Karpas-422 (cell line): ENCODE measurements at regions not wholly inside any gene's neighbourhood (a gene's known extent, or its start where the extent isn't known, plus 50 kb on each side); places are given as distances from the start of the nearest gene placed in this dataset.

Experiments used
- DNase-seq: peaks from one replicate; pipeline ENCODE4 v3.0.0-alpha.2; 2015
- H2AFZ ChIP-seq: fragments of 200-600 bp; sonication (generic); 2 replicates; pipeline ENCODE4 v1.6.1; 2014; ENCODE audit warnings: antibody characterized with exemption, low read length, mixed read lengths
- H3K27ac ChIP-seq: fragments of 200-600 bp; sonication (generic); 2 replicates; pipeline ENCODE4 v1.5.1; 2014; ENCODE audit warnings: mild to moderate bottlenecking, low read length, moderate library complexity
- H3K27me3 ChIP-seq: fragments of 200-600 bp; sonication (generic); 2 replicates; pipeline ENCODE4 v1.6.1; 2014; ENCODE audit warnings: low read length, mixed read lengths
- H3K36me3 ChIP-seq: fragments of 200-600 bp; sonication (generic); 2 replicates; pipeline ENCODE4 v1.6.1; 2014; ENCODE audit warnings: low read length, mixed read lengths; ENCODE audit not compliant: insufficient read depth
- H3K4me1 ChIP-seq: fragments of 200-600 bp; sonication (generic); 2 replicates; pipeline ENCODE4 v1.6.1; 2014; ENCODE audit warnings: mild to moderate bottlenecking, low read length, mixed read lengths
- H3K4me2 ChIP-seq: fragments of 200-600 bp; sonication (generic); 2 replicates; pipeline ENCODE4 v1.6.1; 2014; ENCODE audit warnings: low read length, low read depth, mild to moderate bottlenecking; ENCODE audit not compliant: poor library complexity, severe bottlenecking
- H3K4me3 ChIP-seq: fragments of 200-600 bp; sonication (generic); 2 replicates; pipeline ENCODE4 v1.5.1; 2014; ENCODE audit warnings: mild to moderate bottlenecking, antibody characterized with exemption, low read length, mixed read lengths
- H3K79me2 ChIP-seq: fragments of 200-600 bp; sonication (generic); 2 replicates; pipeline ENCODE4 v1.6.1; 2014; ENCODE audit warnings: mild to moderate bottlenecking, low read length, mixed read lengths
- H3K9ac ChIP-seq: fragments of 200-600 bp; sonication (generic); 2 replicates; pipeline ENCODE4 v1.6.0; 2014; ENCODE audit warnings: low read length
- H3K9me2 ChIP-seq: fragments of 200-600 bp; sonication (generic), shearing (Covaris generic); replicated peaks from 2 replicates; pipeline ENCODE4 v1.6.0; 2014; ENCODE audit warnings: mild to moderate bottlenecking, low read length, moderate library complexity; ENCODE audit not compliant: insufficient read depth
- H3K9me3 ChIP-seq: fragments of 300-700, 200-600 bp; sonication (generic); 2 replicates; pipeline ENCODE4 v1.6.1; 2014; ENCODE audit warnings: low read length, mixed read lengths
- H4K20me1 ChIP-seq: fragments of 200-600 bp; sonication (generic); 2 replicates; pipeline ENCODE4 v1.6.1; 2014; ENCODE audit warnings: mild to moderate bottlenecking, antibody characterized with exemption, low read length, low read depth; ENCODE audit not compliant: insufficient read depth

- H3K79me2 ChIP-seq, result no peaks in the 10 kb centered on the region
- no peak overlapping the region for H3K4me2 ChIP-seq
- H3K9me3 ChIP-seq, result peaks cover 8% of the 10 kb centered on the region; the same call in 1 of the 2 replicates
- no peak overlapping the region for H3K27ac ChIP-seq
- no peak overlapping the region for H2AFZ ChIP-seq
- no peak overlapping the region for H3K9ac ChIP-seq
- H3K36me3 ChIP-seq, result no peaks in the 10 kb centered on the region
- 0 out of 2 replicates have a peak, but pooled peaks cover 2% of the 10 kb centered on the region for H3K4me1 ChIP-seq
- DNase-seq, result no peak
- H3K27me3 ChIP-seq, result no peaks in the 10 kb centered on the region
- no peaks in the 10 kb centered on the region for H4K20me1 ChIP-seq
- H3K9me2 ChIP-seq, result no peaks in the 10 kb centered on the region
- H3K4me3 ChIP-seq, result no peak overlapping the region
Observed at GRCh38 chr3:10635446-10636076, 130.2 kb upstream of the ATP2B2 start.

- Histone ChIP-seq H3K27me3 (no peaks in the 10 kb centered on the region), H2AFZ (no peak overlapping the region), H3K9me3 (peaks cover 8% of the 10 kb centered on the region; the same call in 1 of the 2 replicates), H3K79me2 (no peaks in the 10 kb centered on the region), H3K4me3 (no peak overlapping the region), H3K4me1 (0 out of 2 replicates have a peak, but pooled peaks cover 2% of the 10 kb centered on the region), H3K27ac (no peak overlapping the region), H3K9ac (no peak overlapping the region), H3K36me3 (no peaks in the 10 kb centered on the region), H3K9me2 (no peaks in the 10 kb centered on the region), H3K4me2 (no peak overlapping the region), H4K20me1 (no peaks in the 10 kb centered on the region)
- DNase-seq, result no peak
Observed at GRCh38 chr3:10637342-10637741, 132.0 kb upstream of the ATP2B2 start.

GRCh38 chr3:10638466-10638865 lies 133.1 kb upstream of the ATP2B2 start:
- no peaks in the 10 kb centered on the region for H3K27me3 ChIP-seq
- H3K9me3 ChIP-seq, result peaks cover 8% of the 10 kb centered on the region; the same call in 1 of the 2 replicates
- H3K36me3 ChIP-seq, result no peaks in the 10 kb centered on the region
- no peak for DNase-seq
- H3K27ac ChIP-seq, result no peak overlapping the region
- no peak overlapping the region for H2AFZ ChIP-seq
- H4K20me1 ChIP-seq, result no peaks in the 10 kb centered on the region
- H3K4me1 ChIP-seq, result peaks cover 4% of the 10 kb centered on the region; the same call in 1 of the 2 replicates
- no peak overlapping the region for H3K4me2 ChIP-seq
- H3K79me2 ChIP-seq, result no peaks in the 10 kb centered on the region
- no peak overlapping the region for H3K9ac ChIP-seq
- H3K4me3 ChIP-seq, result no peak overlapping the region
- no peaks in the 10 kb centered on the region for H3K9me2 ChIP-seq

- no peak for DNase-seq
- no peaks in the 10 kb centered on the region for H3K36me3 ChIP-seq
- H3K9me2 ChIP-seq, result no peaks in the 10 kb centered on the region
- no peak overlapping the region for H2AFZ ChIP-seq
- no peak overlapping the region for H3K4me2 ChIP-seq
- H3K27me3 ChIP-seq, result no peaks in the 10 kb centered on the region; the same call in 1 of the 2 replicates
- H3K9ac ChIP-seq, result no peak overlapping the region
- H4K20me1 ChIP-seq, result no peaks in the 10 kb centered on the region
- peaks cover 8% of the 10 kb centered on the region; the same call in 1 of the 2 replicates for H3K9me3 ChIP-seq
- peaks cover 9% of the 10 kb centered on the region for H3K4me1 ChIP-seq
- H3K79me2 ChIP-seq, result no peaks in the 10 kb centered on the region
- H3K4me3 ChIP-seq, result no peak overlapping the region
- H3K27ac ChIP-seq, result no peak overlapping the region
Observed at GRCh38 chr3:10641760-10642159, 136.4 kb upstream of the ATP2B2 start.

GRCh38 chr3:10644189-10644588 lies 138.8 kb upstream of the ATP2B2 start:
- H2AFZ ChIP-seq, result no peak overlapping the region
- no peak overlapping the region for H3K4me2 ChIP-seq
- no peaks in the 10 kb centered on the region for H3K36me3 ChIP-seq
- no peak overlapping the region for H3K9ac ChIP-seq
- H3K79me2 ChIP-seq, result no peaks in the 10 kb centered on the region
- no peak overlapping the region for H3K4me3 ChIP-seq
- no peaks in the 10 kb centered on the region for H3K9me3 ChIP-seq
- H4K20me1 ChIP-seq, result no peaks in the 10 kb centered on the region
- H3K27ac ChIP-seq, result no peak overlapping the region
- H3K4me1 ChIP-seq, result peaks cover 9% of the 10 kb centered on the region
- H3K27me3 ChIP-seq, result no peaks in the 10 kb centered on the region; the same call in 1 of the 2 replicates
- DNase-seq, result no peak
- no peaks in the 10 kb centered on the region for H3K9me2 ChIP-seq

GRCh38 chr3:10645800-10646199 lies 140.4 kb upstream of the ATP2B2 start:
- Histone ChIP-seq H3K36me3 (no peaks in the 10 kb centered on the region), H3K4me3 (no peak overlapping the region), H3K27me3 (no peaks in the 10 kb centered on the region; the same call in 1 of the 2 replicates), H3K79me2 (no peaks in the 10 kb centered on the region), H4K20me1 (no peaks in the 10 kb centered on the region), H3K9me3 (no peaks in the 10 kb centered on the region), H3K4me1 (peaks cover 9% of the 10 kb centered on the region), H3K27ac (no peak overlapping the region), H3K9ac (no peak overlapping the region), H2AFZ (no peak overlapping the region), H3K9me2 (no peaks in the 10 kb centered on the region), H3K4me2 (no peak overlapping the region)
- no peak for DNase-seq

DNA sequence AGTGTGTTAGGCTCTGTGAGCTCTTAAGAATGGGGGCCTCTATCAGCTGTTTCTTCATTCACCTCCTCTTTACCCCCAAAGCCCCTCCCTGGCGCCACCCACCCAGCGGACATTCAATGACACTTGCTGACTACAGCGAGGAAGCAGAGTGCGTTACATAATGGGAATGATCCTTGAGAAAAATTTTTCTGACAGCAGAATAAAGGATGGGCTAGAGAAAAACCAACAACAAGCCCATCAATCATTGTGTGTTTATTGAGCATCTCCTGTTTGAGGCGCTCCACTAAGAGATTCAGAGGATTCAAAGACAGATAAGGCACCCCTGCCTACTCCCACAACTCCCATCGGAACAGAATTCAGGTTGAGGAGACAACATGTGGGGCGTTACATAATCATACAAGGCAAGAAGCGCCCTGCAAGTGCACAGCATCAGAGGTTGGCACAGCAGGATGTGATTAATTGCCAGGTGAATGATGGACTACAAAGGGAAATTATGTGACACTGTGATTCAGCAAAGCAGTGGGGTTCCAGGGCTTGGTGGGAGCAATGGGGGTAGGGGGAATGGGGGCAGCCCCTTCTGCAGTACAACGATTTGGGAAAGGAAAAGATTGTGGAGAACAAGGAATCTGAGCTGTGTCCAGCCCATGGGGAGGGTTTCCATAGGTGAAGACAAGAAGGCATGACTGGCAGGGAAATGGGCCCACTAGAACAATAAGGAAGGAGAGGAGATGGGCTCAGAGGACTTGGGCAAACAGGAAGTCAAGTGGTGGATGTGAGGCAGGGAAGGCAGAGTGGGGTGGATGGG lies 141.3 kb upstream of the ATP2B2 start:
- Histone ChIP-seq H4K20me1 (no peaks in the 10 kb centered on the region), H3K36me3 (no peaks in the 10 kb centered on the region), H3K9me2 (no peaks in the 10 kb centered on the region), H3K4me3 (no peak overlapping the region), H3K27ac (no peak overlapping the region), H3K4me1 (peaks cover 9% of the 10 kb centered on the region), H3K27me3 (no peaks in the 10 kb centered on the region; the same call in 1 of the 2 replicates), H3K79me2 (no peaks in the 10 kb centered on the region), H2AFZ (no peak overlapping the region), H3K9me3 (no peaks in the 10 kb centered on the region), H3K9ac (no peak overlapping the region), H3K4me2 (no peak overlapping the region)
- no peak for DNase-seq

DNA sequence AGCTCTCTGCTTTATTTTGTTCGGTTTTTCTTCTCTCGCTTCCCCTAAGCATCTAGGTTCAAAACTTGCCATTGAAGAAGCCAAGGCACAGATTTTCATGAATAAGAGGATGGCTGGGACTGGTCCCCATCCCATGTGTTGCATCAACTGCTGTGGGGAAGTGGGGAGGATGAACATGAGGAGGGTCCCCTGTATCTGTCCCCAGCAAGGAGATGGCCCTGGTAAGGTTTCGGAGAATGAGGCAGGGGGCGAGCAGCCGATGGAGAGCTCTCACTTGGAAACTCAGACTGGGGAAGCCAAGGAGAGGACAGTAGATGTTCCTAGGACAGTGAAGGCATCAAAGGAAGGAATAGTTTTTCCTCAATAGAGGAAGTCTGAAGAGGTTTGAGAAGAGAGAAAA lies 142.0 kb upstream of the ATP2B2 start:
- no peak overlapping the region for H3K9ac ChIP-seq
- no peak for DNase-seq
- no peaks in the 10 kb centered on the region; the same call in 1 of the 2 replicates for H3K27me3 ChIP-seq
- H2AFZ ChIP-seq, result no peak overlapping the region
- H4K20me1 ChIP-seq, result no peaks in the 10 kb centered on the region
- no peaks in the 10 kb centered on the region for H3K36me3 ChIP-seq
- no peak overlapping the region for H3K4me2 ChIP-seq
- no peaks in the 10 kb centered on the region for H3K9me3 ChIP-seq
- no peaks in the 10 kb centered on the region for H3K9me2 ChIP-seq
- H3K4me3 ChIP-seq, result no peak overlapping the region
- H3K79me2 ChIP-seq, result no peaks in the 10 kb centered on the region
- peaks cover 9% of the 10 kb centered on the region for H3K4me1 ChIP-seq
- no peak overlapping the region for H3K27ac ChIP-seq
